ENCODE measurements at regions not wholly inside any gene's neighbourhood (a gene's known extent, or its start where the extent isn't known, plus 50 kb on each side); places are given as distances from the start of the nearest gene placed in this dataset.
"Not testable (repeated sequence)": the region's sequence is repeated elsewhere in the genome, so short reads cannot be mapped to it uniquely, and the experiment has no call there.

DNA sequence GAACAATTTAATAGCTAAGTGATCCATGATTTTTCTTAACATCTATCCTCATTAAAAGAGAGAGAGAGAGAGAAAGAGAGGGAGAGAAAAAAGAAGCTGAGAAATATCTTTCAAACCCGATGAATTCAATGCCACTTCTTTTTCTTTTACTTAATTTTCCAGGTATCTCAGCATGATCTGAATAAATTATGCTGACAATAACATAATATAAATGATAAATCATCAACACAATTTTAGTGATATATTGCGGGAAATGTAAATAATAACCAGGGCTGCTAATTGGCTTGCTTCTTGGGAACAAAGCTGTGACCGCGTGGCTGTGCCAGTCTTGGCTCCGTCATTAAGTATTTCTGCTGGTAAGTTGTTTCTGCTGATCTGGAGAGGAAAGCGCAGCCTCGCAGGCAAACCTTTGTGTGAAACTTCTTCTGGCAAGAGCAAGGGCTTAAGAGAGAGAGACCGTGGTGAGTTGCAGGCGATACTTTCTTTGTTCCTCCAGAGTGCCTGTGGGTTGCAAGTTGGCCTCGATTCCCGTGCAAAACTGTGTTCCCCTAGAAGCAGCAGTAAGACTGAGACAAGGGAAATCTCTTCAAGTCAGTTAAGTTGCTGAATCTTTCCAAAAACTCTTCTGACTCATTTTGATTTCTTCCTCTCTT lies 489.1 kb upstream of the TSHZ3 start:
- no peak for ATAC-seq
- no peak for DNase-seq (ENCODE audit: low spot score in 2 of 2)
- Mint-ChIP-seq H3K4me3 (no peak overlapping the region), H3K27ac (no peak overlapping the region), H3K9me3 (peaks cover 11% of the 10 kb centered on the region), H3K4me1 (no peaks in the 10 kb centered on the region), H3K36me3 (no peaks in the 10 kb centered on the region)

DNA sequence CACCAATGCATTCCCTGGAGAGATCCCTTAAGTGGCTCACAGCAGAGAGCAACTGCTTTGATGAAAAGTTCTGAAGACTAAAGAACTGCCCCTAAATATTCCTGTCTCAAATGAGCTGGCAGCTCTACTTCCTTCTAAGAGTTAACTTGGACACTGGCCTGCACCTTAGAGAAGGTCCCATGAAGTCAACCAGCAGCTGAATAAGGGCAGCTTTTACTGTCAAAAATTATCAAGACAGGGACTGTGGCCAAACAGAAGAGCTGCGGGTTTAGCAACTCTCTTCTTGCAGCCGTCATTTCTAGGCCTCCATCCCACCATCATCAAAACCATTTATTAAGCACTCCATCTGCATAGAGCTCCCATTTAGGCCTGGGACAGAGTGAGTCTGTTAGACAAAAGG lies 491.1 kb upstream of the TSHZ3 start:
- Mint-ChIP-seq H3K27ac (no peak overlapping the region), H3K4me3 (no peak overlapping the region), H3K36me3 (no peaks in the 10 kb centered on the region), H3K4me1 (no peaks in the 10 kb centered on the region), H3K9me3 (peaks cover 9% of the 10 kb centered on the region)
- ATAC-seq (no peak), DNase-seq (ENCODE audit: low spot score in 2 of 2) (no peak)

DNA sequence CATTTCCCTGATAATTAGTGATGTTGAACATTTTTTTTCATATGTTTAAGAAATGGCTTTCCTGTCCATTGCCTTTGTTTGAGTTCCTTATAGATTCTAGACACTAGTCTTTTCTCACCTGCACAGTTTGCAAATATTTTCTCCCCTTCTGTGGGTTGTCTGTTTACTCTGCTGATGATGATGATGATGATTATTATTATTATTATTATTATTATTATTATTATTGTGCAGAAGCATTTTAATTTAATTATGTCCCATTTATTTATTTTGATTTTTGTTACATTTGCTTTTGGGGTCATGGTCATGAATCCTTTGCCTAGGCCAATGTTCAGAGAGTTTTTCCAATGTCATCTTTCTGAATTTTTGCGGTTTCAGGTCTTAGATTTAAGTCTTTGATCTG lies 492.5 kb upstream of the TSHZ3 start:
- no peak for ATAC-seq
- Mint-ChIP-seq H3K4me3 (no peak overlapping the region), H3K27ac (no peak overlapping the region), H3K36me3 (no peaks in the 10 kb centered on the region), H3K9me3 (peaks cover 9% of the 10 kb centered on the region), H3K4me1 (no peaks in the 10 kb centered on the region)
- DNase-seq (ENCODE audit: low spot score in 2 of 2): no peak

DNA sequence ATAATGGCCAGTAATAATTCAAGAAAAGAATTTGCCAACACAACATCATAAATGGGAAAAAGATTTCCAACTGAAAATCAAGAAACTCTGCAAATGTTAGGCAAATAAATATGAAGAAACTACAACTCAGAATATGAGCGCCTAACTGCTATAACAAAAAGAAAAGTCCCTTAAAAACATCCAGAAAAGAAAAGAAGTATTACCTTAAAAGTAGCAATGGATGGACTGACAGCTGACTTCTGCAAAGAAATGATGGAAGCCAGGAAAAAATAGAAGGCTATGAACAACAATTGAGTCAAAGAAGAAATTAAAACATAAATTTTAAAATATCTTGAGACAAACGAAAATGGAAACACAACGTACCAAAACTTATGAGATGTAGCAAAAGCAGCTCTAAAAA lies 482.3 kb upstream of the ZNF507 start:
- DNase-seq (ENCODE audit: low spot score in 2 of 2) (no peak), ATAC-seq (no peak)
- H3K36me3 Mint-ChIP-seq: no peaks in the 10 kb centered on the region
- H3K4me3 Mint-ChIP-seq: no peak overlapping the region
- H3K9me3 Mint-ChIP-seq: peaks cover 16% of the 10 kb centered on the region
- no peaks in the 10 kb centered on the region for H3K4me1 Mint-ChIP-seq
- H3K27ac Mint-ChIP-seq: no peak overlapping the region

- Mint-ChIP-seq H3K4me3 (no peak overlapping the region), H3K9me3 (peaks cover 5% of the 10 kb centered on the region), H3K4me1 (no peaks in the 10 kb centered on the region), H3K27ac (no peak overlapping the region), H3K36me3 (no peaks in the 10 kb centered on the region)
- no peak for ATAC-seq
- no peak for DNase-seq (ENCODE audit: low spot score in 2 of 2)
Observed at GRCh38 chr19:31874313-31874712, 471.1 kb upstream of the ZNF507 start.

- Mint-ChIP-seq H3K9me3 (peaks cover 5% of the 10 kb centered on the region), H3K4me1 (no peaks in the 10 kb centered on the region), H3K36me3 (no peaks in the 10 kb centered on the region), H3K4me3 (no peak overlapping the region), H3K27ac (no peak overlapping the region)
- no peak for DNase-seq (ENCODE audit: low spot score in 2 of 2)
- ATAC-seq: no peak
Observed at GRCh38 chr19:31875591-31875990, 469.8 kb upstream of the ZNF507 start.

DNA sequence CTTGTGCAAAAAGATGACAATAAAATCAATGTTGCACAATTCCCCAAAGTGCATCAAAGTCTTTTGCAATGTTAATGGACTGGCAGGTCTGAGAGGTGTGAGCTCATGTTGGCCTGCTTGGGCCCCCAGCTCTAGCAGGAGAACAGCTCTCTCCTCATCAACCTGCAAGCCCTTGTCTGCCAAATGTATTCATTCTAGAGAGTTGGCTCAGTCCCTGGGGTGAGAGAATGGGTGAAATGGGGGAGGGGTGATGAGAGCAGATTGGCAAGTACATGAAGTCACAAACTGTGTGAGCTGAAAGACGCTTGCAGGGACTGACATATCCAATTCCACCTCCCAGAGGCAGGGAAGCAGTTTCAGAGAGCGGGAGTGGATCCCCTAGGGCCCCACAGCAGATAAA lies 465.1 kb upstream of the ZNF507 start:
- ATAC-seq (no peak), DNase-seq (ENCODE audit: low spot score in 2 of 2) (no peak)
- no peak overlapping the region for H3K4me3 Mint-ChIP-seq
- H3K27ac Mint-ChIP-seq: no peak overlapping the region
- H3K36me3 Mint-ChIP-seq: no peaks in the 10 kb centered on the region
- no peaks in the 10 kb centered on the region for H3K4me1 Mint-ChIP-seq
- H3K9me3 Mint-ChIP-seq: peaks cover 8% of the 10 kb centered on the region

- peaks cover 8% of the 10 kb centered on the region for H3K9me3 Mint-ChIP-seq
- DNase-seq (ENCODE audit: low spot score in 2 of 2) (no peak), ATAC-seq (no peak)
- H3K4me3 Mint-ChIP-seq: no peak overlapping the region
- H3K27ac Mint-ChIP-seq: no peak overlapping the region
- no peaks in the 10 kb centered on the region for H3K36me3 Mint-ChIP-seq
- H3K4me1 Mint-ChIP-seq: no peaks in the 10 kb centered on the region
Observed at GRCh38 chr19:31881988-31882387, 463.4 kb upstream of the ZNF507 start.

DNA sequence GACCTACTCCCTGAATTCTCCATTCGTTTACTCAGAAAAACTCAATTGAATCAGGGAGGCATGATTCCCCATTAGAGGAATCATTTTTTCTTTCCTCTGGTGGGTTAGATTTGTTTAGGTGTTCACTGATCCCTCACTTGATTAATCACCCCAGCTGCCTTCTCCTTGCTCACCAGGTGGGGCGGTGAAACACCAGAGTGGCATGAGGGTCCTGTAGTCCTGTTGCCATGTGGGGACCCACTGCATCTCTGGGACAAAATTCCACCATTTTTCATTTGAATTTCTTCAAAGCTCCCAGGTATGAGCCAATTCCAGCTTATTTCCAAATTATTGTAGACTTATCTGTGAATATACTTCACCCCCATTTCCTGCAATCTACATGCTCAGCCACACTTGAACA lies 462.7 kb upstream of the ZNF507 start:
- no peaks in the 10 kb centered on the region for H3K36me3 Mint-ChIP-seq
- ATAC-seq: no peak
- DNase-seq (ENCODE audit: low spot score in 2 of 2): no peak
- no peaks in the 10 kb centered on the region for H3K4me1 Mint-ChIP-seq
- no peak overlapping the region for H3K4me3 Mint-ChIP-seq
- peaks cover 11% of the 10 kb centered on the region for H3K9me3 Mint-ChIP-seq
- H3K27ac Mint-ChIP-seq: no peak overlapping the region

- no peaks in the 10 kb centered on the region for H3K4me1 Mint-ChIP-seq
- no peak overlapping the region for H3K27ac Mint-ChIP-seq
- DNase-seq (ENCODE audit: low spot score in 2 of 2) (no peak), ATAC-seq (no peak)
- peaks cover 11% of the 10 kb centered on the region for H3K9me3 Mint-ChIP-seq
- H3K4me3 Mint-ChIP-seq: no peak overlapping the region
- no peaks in the 10 kb centered on the region for H3K36me3 Mint-ChIP-seq
Observed at GRCh38 chr19:31883296-31883990, 462.0 kb upstream of the ZNF507 start.

DNA sequence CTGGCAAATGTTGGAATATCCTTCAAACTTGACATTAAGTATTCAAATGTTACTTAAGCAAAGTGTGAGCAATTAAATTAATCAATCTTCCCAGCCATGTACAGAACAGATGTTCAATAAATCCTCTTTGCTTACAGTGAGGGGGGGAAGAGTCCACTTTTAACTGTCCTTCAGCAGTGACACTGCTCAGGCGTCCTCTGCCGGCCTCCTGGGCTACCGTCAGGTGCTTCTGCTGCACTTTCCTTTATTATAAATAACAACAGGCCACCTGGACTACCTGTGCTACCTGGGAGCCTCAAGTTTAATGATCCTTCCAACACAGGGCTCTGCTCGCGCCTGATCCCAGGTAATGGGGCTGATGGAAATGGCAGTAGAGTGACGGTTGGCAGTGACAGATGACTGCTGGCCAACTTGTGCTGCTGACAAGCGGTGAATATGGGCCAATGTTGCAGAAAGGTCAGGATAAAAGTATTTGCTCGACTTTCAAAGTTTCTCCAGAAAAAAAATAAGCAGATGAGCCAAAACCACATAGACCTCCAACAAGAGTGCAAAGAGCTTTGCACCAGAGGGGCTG lies 460.0 kb upstream of the ZNF507 start:
- Mint-ChIP-seq H3K36me3 (no peaks in the 10 kb centered on the region), H3K4me3 (no peak overlapping the region), H3K9me3 (peaks cover 12% of the 10 kb centered on the region), H3K4me1 (no peaks in the 10 kb centered on the region), H3K27ac (no peak overlapping the region)
- ATAC-seq: no peak
- no peak for DNase-seq (ENCODE audit: low spot score in 2 of 2)

DNA sequence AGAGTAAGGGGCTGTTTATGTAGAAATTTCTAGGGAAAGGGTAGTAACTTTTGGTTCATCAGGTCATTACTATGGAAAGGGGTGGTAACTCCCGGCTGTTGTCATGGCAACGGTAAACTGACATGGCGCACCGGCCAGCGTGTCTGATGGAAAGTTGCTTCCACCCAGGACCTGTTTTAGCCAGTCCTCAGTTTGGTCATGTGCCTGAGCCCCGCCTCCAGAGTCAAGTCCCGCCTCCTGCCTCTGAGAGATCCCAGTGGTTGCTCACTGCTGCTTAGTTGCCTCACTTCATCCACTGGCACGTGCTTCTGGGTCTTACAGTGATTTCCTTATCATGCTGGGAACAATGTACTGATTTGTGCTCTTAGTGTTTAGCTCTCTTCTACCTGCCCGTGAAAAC lies 455.2 kb upstream of the ZNF507 start:
- Mint-ChIP-seq H3K27ac (no peak overlapping the region), H3K4me3 (no peak overlapping the region), H3K9me3 (peaks cover 23% of the 10 kb centered on the region), H3K36me3 (no peaks in the 10 kb centered on the region), H3K4me1 (no peaks in the 10 kb centered on the region)
- ATAC-seq: no peak
- no peak for DNase-seq (ENCODE audit: low spot score in 2 of 2)

- ATAC-seq (no peak), DNase-seq (ENCODE audit: low spot score in 2 of 2) (no peak)
- H3K4me1 Mint-ChIP-seq: no peaks in the 10 kb centered on the region
- H3K36me3 Mint-ChIP-seq: no peaks in the 10 kb centered on the region
- H3K4me3 Mint-ChIP-seq: no peak overlapping the region
- H3K9me3 Mint-ChIP-seq: peaks cover 23% of the 10 kb centered on the region
- H3K27ac Mint-ChIP-seq: no peak overlapping the region
Observed at GRCh38 chr19:31892060-31892459, 453.4 kb upstream of the ZNF507 start.

DNA sequence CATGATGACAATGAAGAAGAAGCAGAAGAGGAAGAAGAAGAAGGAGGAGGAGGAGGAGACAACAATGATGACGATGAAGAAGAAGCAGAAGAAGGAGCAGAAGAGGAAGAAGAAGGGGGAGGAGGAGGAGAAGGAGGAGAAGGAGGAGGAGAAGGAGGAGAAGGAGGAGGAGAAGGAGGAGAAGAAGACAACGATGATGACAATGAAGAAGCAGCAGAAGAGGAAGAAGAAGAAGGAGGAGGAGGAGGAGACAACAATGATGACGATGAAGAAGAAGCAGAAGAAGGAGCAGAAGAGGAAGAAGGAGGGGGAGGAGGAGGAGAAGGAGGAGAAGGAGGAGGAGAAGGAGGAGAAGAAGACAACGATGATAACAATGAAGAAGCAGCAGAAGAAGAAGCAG lies 451.9 kb upstream of the ZNF507 start:
- H3K36me3 Mint-ChIP-seq, H3K27ac Mint-ChIP-seq, H3K4me1 Mint-ChIP-seq: not testable (repeated sequence)

GRCh38 chr19:31894451-31894850 lies 451.0 kb upstream of the ZNF507 start:
- H3K4me3 Mint-ChIP-seq: no peak overlapping the region
- H3K36me3 Mint-ChIP-seq: no peaks in the 10 kb centered on the region
- H3K27ac Mint-ChIP-seq: no peak overlapping the region
- no peaks in the 10 kb centered on the region for H3K4me1 Mint-ChIP-seq
- ATAC-seq (no peak), DNase-seq (ENCODE audit: low spot score in 2 of 2) (no peak)
- H3K9me3 Mint-ChIP-seq: peaks cover 17% of the 10 kb centered on the region

More for the DNA sequence above, 451.9 kb upstream of the ZNF507 start:
- H3K9me3 Mint-ChIP-seq: peaks cover 21% of the 10 kb centered on the region
- not testable (repeated sequence) for DNase-seq (ENCODE audit: low spot score in 2 of 2); H3K4me3 Mint-ChIP-seq; ATAC-seq

GRCh38 chr19:31897292-31897691 lies 448.1 kb upstream of the ZNF507 start:
- DNase-seq (ENCODE audit: low spot score in 2 of 2) (no peak), ATAC-seq (no peak)
- H3K4me1 Mint-ChIP-seq: no peaks in the 10 kb centered on the region
- H3K9me3 Mint-ChIP-seq: peaks cover 9% of the 10 kb centered on the region
- no peak overlapping the region for H3K4me3 Mint-ChIP-seq
- no peak overlapping the region for H3K27ac Mint-ChIP-seq
- no peaks in the 10 kb centered on the region for H3K36me3 Mint-ChIP-seq
